Upper lobe of left lung (tissue), 4 donors: ENCODE measurements at regions not wholly inside any gene's neighbourhood (a gene's known extent, or its start where the extent isn't known, plus 50 kb on each side); places are given as distances from the start of the nearest gene placed in this dataset.

Source experiments
- CTCF ChIP-seq, 6 experiments: fragments of 450-650 bp in 4 of 6; fragments of 200-600 bp in 2 of 6; sonication (generic) in 2 of 6; IDR thresholded peaks; one replicate each; pipeline ENCODE4 v1.5.1; 2016 to 2019; ENCODE audit warnings: antibody characterized with exemption in 6 of 6
- EP300 ChIP-seq, 4 donors: sonication (generic); formaldehyde crosslinking; IDR thresholded peaks; one replicate each; pipeline ENCODE4 v1.5.1; 2017; ENCODE audit warnings: antibody characterized with exemption in 4 of 4, control low read depth in 2 of 4
- POLR2A ChIP-seq, 4 donors: fragments of 450-650 bp; IDR thresholded peaks; one replicate each; pipeline ENCODE4 v1.5.1; 2016 to 2017; ENCODE audit warnings: antibody characterized with exemption in 4 of 4, mild to moderate bottlenecking in 2 of 4
- POLR2AphosphoS5 ChIP-seq, 2 donors: sonication (generic); formaldehyde crosslinking; IDR thresholded peaks; one replicate each; pipeline ENCODE4 v1.5.1; 2017; ENCODE audit warnings: antibody characterized with exemption in 2 of 2

DNA sequence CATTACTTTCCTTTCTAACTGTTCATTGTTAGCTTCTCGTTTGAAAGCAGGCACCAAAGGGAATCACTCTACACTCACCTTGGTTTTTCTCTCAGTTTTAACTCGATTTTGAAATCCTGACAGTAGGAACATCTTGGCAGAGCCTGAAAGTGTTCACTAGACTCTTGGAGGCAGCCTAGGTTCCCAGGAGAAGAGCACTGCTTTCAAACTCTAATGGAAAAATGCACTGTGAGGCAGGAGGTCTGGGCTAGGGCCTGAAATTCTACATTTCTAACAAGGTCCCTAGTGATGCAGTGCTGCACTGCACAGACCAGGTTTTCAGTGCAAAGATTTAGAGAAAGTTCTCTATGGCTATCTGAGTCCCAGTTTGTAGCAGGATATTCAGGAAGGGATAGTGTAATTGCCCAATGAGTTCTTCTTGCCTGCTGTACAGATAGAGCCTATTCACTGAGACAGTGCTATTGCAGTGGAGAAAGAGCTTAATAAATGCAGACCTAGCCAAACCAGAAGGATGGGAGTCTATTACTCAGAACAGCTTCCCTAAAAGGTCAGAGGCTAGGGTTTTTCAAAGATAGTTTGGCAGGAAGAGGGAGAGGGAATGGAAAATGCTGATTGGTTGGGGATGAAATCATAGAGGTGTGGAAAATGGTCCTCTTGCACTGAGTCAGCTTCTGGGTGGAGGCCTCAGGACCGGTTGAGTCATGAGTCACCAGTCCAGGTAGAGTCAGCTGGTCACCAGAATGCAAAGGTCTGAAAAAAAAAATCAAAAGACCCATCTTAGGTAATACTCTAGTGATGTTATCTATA, 153.9 kb downstream of the GPBP1 start:
- no peak for TF ChIP-seq EP300 (IDR thresholded peaks at IDR 0.05)
- TF ChIP-seq CTCF (IDR thresholded peaks at IDR 0.05): no peak
- TF ChIP-seq POLR2A (IDR thresholded peaks at IDR 0.05): no peak
- TF ChIP-seq POLR2AphosphoS5 (IDR thresholded peaks at IDR 0.05): no peak
